ENCODE measurements at regions not wholly inside any gene's neighbourhood (a gene's known extent, or its start where the extent isn't known, plus 50 kb on each side); places are given as distances from the start of the nearest gene placed in this dataset.

DNA sequence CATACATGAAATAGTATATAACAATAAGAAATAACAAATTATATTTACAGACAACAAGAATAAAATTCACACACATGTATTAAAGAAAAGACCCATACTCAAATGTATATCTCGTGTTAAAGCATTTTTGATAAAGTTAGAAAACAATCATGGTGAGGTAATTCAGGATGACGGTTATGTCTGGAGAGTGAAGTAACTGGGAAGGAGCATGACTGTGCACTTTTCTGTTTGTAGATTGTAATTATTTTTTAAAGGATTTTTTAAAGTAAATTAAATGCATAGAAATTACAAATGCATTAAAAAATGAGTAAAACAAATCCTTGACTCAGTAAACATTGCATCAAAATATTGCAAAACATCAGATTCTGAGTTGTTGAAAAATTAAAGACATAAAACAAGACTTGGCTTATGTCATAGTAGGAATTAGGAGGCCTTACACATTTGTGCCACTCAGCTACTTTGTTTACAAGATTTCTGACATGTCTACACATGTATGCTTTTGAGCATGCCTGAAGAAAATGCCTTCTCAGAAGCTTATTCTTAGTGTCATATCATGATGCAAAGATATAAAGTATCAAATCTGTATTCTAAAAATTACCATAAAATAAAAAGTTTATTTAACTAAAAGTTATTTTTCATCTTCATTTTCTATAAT is 1325.1 kb downstream of the SLC16A7 start:
- H2AFZ ChIP-seq (ENCODE audit: control insufficient read depth, low read length): no peak overlapping the region
- FAIRE-seq (no peak), DNase-seq (ENCODE audit: low read depth, low spot score) (no peak)
- H3K9me1 ChIP-seq (ENCODE audit: control insufficient read depth, extremely low read depth, insufficient read depth, low read length): no peaks in the 10 kb centered on the region
- TF ChIP-seq EZH2 (IDR thresholded peaks at IDR 0.05; ENCODE audit: low read length): no peak
- TF ChIP-seq, protein P1, sequence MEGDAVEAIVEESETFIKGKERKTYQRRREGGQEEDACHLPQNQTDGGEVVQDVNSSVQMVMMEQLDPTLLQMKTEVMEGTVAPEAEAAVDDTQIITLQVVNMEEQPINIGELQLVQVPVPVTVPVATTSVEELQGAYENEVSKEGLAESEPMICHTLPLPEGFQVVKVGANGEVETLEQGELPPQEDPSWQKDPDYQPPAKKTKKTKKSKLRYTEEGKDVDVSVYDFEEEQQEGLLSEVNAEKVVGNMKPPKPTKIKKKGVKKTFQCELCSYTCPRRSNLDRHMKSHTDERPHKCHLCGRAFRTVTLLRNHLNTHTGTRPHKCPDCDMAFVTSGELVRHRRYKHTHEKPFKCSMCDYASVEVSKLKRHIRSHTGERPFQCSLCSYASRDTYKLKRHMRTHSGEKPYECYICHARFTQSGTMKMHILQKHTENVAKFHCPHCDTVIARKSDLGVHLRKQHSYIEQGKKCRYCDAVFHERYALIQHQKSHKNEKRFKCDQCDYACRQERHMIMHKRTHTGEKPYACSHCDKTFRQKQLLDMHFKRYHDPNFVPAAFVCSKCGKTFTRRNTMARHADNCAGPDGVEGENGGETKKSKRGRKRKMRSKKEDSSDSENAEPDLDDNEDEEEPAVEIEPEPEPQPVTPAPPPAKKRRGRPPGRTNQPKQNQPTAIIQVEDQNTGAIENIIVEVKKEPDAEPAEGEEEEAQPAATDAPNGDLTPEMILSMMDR (optimal IDR thresholded peaks at IDR 0.05 in 1 of 3, IDR thresholded peaks at IDR 0.05 in 1 of 3, conservative IDR thresholded peaks at IDR 0.05 in 1 of 3; ENCODE audit: extremely low read depth in 1 of 3, insufficient read depth in 2 of 3, low read length in 3 of 3): no peak
- H3K9ac ChIP-seq (ENCODE audit: control insufficient read depth, extremely low read depth, insufficient read depth, low read length): no peak overlapping the region
- no peak overlapping the region for H3K4me2 ChIP-seq (ENCODE audit: control insufficient read depth, extremely low read depth, insufficient read depth, low read depth, low read length)
- H3K27ac ChIP-seq (ENCODE audit: control insufficient read depth, insufficient read depth, low read length): no peak overlapping the region
- H4K20me1 ChIP-seq (ENCODE audit: control insufficient read depth, extremely low read depth, insufficient read depth, low read length): no peaks in the 10 kb centered on the region
- no peaks in the 10 kb centered on the region for H3K4me1 ChIP-seq (ENCODE audit: control insufficient read depth, extremely low read depth, insufficient read depth, low read length)
- no peak overlapping the region for H3K4me3 ChIP-seq (ENCODE audit: control insufficient read depth in 2 of 3, extremely low read depth in 1 of 3, insufficient read depth in 2 of 3, low read depth in 1 of 3, low read length in 3 of 3)
- H3K36me3 ChIP-seq (ENCODE audit: control insufficient read depth in 2 of 2, extremely low read depth in 1 of 2, insufficient read depth in 2 of 2, low read length in 2 of 2): no peaks in the 10 kb centered on the region
- no peaks in the 10 kb centered on the region for H3K27me3 ChIP-seq (ENCODE audit: control insufficient read depth, extremely low read depth, insufficient read depth, low read length)
- H3K79me2 ChIP-seq (ENCODE audit: control insufficient read depth, insufficient read depth, low read length): no peaks in the 10 kb centered on the region
- dilution Hi-C loops (cut with MboI; ENCODE audit: extremely low pct_ligation_motif_present, low sequenced_read_pairs): no loop called here
- no peaks in the 10 kb centered on the region for H3K9me3 ChIP-seq (ENCODE audit: control insufficient read depth, low read depth, low read length)

DNA sequence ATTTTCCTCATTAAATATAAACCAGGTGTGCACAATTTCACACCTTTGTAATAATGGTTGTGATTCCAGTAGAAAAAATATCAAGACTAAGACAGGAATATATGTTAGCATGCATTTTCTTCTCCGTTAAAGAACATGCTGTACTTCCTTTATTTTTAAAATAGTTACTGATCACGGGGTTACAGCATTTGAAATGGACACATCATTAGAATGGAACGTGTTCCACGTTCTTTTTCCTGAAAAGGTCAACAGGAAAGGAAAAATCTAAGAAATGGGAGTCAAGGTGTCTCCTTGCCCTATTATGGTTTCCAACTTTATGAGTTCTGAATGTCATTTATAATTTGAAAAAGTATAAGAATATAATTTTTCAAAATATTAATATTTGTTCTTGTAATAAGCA is 1325.7 kb downstream of the SLC16A7 start:
- H3K4me1 ChIP-seq (ENCODE audit: control insufficient read depth, extremely low read depth, insufficient read depth, low read length): no peaks in the 10 kb centered on the region
- H4K20me1 ChIP-seq (ENCODE audit: control insufficient read depth, extremely low read depth, insufficient read depth, low read length): no peaks in the 10 kb centered on the region
- no peak overlapping the region for H3K9ac ChIP-seq (ENCODE audit: control insufficient read depth, extremely low read depth, insufficient read depth, low read length)
- dilution Hi-C loops (cut with MboI; ENCODE audit: extremely low pct_ligation_motif_present, low sequenced_read_pairs): no loop called here
- FAIRE-seq: no peak
- H3K9me1 ChIP-seq (ENCODE audit: control insufficient read depth, extremely low read depth, insufficient read depth, low read length): no peaks in the 10 kb centered on the region
- H3K27me3 ChIP-seq (ENCODE audit: control insufficient read depth, extremely low read depth, insufficient read depth, low read length): no peaks in the 10 kb centered on the region
- no peaks in the 10 kb centered on the region for H3K9me3 ChIP-seq (ENCODE audit: control insufficient read depth, low read depth, low read length)
- peak overlapping the region; percentile 9 for H2AFZ ChIP-seq (ENCODE audit: control insufficient read depth, low read length)
- no peak for DNase-seq (ENCODE audit: low read depth, low spot score)
- no peak overlapping the region for H3K4me3 ChIP-seq (ENCODE audit: control insufficient read depth in 2 of 3, extremely low read depth in 1 of 3, insufficient read depth in 2 of 3, low read depth in 1 of 3, low read length in 3 of 3)
- no peaks in the 10 kb centered on the region for H3K79me2 ChIP-seq (ENCODE audit: control insufficient read depth, insufficient read depth, low read length)
- TF ChIP-seq EZH2 (IDR thresholded peaks at IDR 0.05; ENCODE audit: low read length): no peak
- no peak overlapping the region for H3K27ac ChIP-seq (ENCODE audit: control insufficient read depth, insufficient read depth, low read length)
- H3K36me3 ChIP-seq (ENCODE audit: control insufficient read depth in 2 of 2, extremely low read depth in 1 of 2, insufficient read depth in 2 of 2, low read length in 2 of 2): no peaks in the 10 kb centered on the region
- H3K4me2 ChIP-seq (ENCODE audit: control insufficient read depth, extremely low read depth, insufficient read depth, low read depth, low read length): no peak overlapping the region

DNA sequence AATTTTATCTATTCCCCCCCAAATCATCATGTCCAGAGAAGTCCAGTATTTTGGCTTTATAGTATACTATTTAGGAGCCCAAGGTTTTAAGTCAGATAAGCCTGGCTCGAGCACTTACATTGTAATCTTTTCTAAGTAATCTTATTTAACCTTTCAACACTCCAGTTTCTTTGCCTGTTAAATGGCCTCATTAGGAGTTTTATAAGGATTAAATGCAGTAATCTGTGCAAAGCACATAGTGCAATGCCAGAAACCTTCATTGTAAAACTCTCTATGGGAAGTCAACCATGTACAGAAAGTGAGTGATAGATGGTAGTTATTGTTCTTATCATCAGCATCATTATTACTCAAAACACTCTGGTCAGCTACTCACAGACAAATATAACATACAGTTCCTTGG is 1330.4 kb downstream of the SLC16A7 start:
- Histone ChIP-seq H3K4me2 (ENCODE audit: control insufficient read depth, extremely low read depth, insufficient read depth, low read depth, low read length) (no peak overlapping the region), H3K4me1 (ENCODE audit: control insufficient read depth, extremely low read depth, insufficient read depth, low read length) (no peaks in the 10 kb centered on the region), H3K79me2 (ENCODE audit: control insufficient read depth, insufficient read depth, low read length) (no peaks in the 10 kb centered on the region), H3K9me1 (ENCODE audit: control insufficient read depth, extremely low read depth, insufficient read depth, low read length) (no peaks in the 10 kb centered on the region), H3K36me3 (ENCODE audit: control insufficient read depth in 2 of 2, extremely low read depth in 1 of 2, insufficient read depth in 2 of 2, low read length in 2 of 2) (no peaks in the 10 kb centered on the region), H3K27ac (ENCODE audit: control insufficient read depth, insufficient read depth, low read length) (no peak overlapping the region), H3K4me3 (ENCODE audit: control insufficient read depth in 2 of 3, extremely low read depth in 1 of 3, insufficient read depth in 2 of 3, low read depth in 1 of 3, low read length in 3 of 3) (no peak overlapping the region), H4K20me1 (ENCODE audit: control insufficient read depth, extremely low read depth, insufficient read depth, low read length) (no peaks in the 10 kb centered on the region), H3K9ac (ENCODE audit: control insufficient read depth, extremely low read depth, insufficient read depth, low read length) (no peak overlapping the region), H3K9me3 (ENCODE audit: control insufficient read depth, low read depth, low read length) (no peaks in the 10 kb centered on the region), H3K27me3 (ENCODE audit: control insufficient read depth, extremely low read depth, insufficient read depth, low read length) (no peaks in the 10 kb centered on the region), H2AFZ (ENCODE audit: control insufficient read depth, low read length) (no peak overlapping the region)
- FAIRE-seq: no peak
- DNase-seq (ENCODE audit: low read depth, low spot score): no peak
- dilution Hi-C loops (cut with MboI; ENCODE audit: extremely low pct_ligation_motif_present, low sequenced_read_pairs): no loop called here
- TF ChIP-seq EZH2 (IDR thresholded peaks at IDR 0.05; ENCODE audit: low read length): no peak
